GM19467 (cell line): ENCODE measurements at regions not wholly inside any gene's neighbourhood (a gene's known extent, or its start where the extent isn't known, plus 50 kb on each side); places are given as distances from the start of the nearest gene placed in this dataset.

Source experiments
- ATAC-seq: cut with Tn5 transposase; IDR thresholded peaks from one replicate; pipeline ENCODE4 v1.9.1; 2021; ENCODE audit warnings: mild to moderate bottlenecking, moderate library complexity; ENCODE audit not compliant: unreplicated experiment

DNA sequence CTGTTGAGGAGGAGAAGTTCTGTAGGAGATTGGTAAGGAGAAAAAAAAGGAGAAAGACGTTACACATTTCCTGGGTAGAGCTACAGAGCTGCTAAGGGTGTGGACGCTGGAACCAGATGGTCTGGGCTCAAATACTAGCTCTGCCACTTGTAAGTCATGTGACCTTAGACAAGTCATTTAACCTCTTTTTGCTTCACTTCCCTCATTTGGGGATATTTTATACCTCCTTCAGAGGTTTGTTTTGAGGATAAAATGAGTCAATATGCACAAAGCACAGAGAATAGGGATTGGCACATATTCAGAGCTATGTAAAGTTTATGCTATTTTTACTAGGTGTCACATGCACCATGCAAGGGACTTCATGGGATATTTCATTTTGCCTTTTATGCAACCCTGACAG lies 708.8 kb downstream of the DHX35 start:
- no peak for ATAC-seq

- ATAC-seq, result no peak
Measured at GRCh38 chr20:39669659-39670058, 707.5 kb downstream of the DHX35 start.

DNA sequence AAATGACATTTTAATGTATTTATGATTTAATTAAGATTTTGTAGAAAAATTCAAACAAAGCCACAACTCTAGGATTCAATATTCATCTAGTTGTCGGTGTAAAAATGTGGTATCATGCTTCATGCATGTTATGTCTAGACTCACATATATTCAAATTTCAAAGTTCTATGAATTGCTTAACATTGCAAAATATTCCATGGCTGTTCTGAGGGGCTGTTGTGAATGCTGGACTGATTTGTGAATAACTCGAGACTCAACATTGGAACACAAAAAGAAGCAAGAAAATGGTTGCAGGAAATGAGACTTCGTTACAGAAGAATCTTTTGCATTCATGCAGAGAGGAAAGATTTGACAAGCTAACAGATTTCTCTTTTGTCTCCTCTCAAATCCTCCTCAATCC lies 705.9 kb downstream of the DHX35 start:
- no peak for ATAC-seq

DNA sequence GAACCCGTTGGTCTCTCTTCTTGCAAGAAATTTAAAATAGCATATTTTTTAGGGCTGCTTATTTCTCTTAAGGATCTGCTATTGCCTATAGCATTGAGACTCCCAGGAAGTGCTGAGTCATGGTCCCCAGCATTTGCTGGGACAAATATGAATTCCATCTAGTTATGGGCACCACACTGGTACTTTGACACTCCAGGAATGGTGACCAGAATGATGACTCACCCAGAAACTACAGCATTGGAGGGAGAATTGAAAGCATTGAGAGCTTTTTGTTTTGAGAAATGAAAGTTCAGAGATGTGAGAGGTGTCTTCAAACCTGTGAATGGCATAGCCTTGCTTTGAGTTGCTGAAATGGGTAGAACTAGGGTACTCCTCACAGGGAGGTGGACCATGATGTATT lies 699.7 kb downstream of the DHX35 start:
- ATAC-seq, result no peak

DNA sequence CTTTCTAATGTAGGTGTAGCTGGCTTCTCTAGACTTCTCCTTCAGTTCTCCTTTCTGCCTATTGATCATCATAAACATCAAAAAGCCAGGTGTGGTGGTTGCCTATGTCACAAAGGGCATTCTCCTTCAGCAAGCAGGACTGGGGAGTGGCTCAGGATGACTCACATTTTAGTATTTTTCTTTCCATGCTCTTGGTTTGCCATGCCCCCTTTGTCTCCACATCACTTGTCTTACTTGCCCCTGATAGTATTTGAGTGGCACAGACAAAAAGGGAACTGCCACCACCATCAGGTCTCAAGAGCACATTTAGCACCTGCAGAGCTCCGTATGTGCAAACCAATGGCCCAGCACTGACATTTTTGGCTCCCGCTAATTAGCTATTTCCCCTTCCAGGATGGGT lies 698.8 kb downstream of the DHX35 start:
- no peak for ATAC-seq

GRCh38 chr20:39660226-39660625 lies 698.1 kb downstream of the DHX35 start:
- ATAC-seq, result no peak

DNA sequence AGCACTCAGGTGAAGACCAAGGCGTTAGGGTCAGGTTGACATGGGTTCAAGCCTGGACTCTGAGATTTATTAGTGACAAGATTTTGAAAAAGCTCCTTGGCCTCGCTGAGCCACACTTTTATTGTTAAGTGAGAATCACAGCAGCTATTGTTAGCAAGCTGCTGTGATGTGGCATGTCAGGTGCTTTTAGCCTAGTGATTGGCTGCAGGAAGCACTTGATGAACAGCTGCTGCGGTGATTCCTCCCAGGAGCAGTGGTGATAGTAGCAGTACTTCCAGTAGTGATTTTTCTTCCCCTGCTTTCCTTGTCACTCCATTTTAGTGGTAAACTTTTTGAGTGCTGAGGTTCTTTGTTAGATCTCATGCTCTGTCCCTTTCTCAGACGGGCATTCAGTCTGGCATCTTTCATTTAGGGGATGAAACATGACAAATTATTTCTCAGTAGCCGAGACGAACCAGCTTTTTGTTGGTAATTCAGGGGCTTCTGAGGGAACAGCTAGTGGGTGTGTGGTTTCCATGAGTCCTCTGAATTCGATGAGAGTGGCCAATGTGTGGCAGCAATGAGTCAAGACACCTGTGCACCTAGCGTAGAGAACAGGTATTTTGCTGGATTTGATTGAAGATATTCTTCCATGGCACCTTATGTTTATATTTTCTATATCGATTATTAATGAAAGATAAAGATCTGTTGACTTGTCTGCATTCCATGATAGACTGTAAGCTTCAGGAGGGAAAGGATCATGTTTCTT lies 696.7 kb downstream of the DHX35 start:
- ATAC-seq, result no peak

DNA sequence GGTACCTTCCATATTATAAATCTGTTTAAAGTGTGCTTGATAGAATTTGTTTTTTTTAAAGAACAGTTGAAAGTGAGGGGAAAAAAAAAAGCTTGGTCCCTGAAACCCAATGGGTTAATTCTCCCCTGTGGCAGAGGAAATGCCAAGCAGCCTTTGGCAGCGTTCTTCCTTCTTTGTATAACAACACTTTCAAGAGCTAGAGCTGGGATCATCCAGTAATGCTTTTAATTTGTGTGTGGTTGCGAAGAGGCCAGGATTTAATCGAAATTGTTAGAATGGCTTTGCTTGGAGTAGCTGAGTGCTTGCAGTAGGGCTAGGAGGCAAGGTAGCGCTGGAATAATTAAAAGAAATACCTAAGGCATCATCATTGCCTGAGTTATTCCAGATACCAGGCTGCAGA lies 692.0 kb downstream of the DHX35 start:
- ATAC-seq, result no peak

DNA sequence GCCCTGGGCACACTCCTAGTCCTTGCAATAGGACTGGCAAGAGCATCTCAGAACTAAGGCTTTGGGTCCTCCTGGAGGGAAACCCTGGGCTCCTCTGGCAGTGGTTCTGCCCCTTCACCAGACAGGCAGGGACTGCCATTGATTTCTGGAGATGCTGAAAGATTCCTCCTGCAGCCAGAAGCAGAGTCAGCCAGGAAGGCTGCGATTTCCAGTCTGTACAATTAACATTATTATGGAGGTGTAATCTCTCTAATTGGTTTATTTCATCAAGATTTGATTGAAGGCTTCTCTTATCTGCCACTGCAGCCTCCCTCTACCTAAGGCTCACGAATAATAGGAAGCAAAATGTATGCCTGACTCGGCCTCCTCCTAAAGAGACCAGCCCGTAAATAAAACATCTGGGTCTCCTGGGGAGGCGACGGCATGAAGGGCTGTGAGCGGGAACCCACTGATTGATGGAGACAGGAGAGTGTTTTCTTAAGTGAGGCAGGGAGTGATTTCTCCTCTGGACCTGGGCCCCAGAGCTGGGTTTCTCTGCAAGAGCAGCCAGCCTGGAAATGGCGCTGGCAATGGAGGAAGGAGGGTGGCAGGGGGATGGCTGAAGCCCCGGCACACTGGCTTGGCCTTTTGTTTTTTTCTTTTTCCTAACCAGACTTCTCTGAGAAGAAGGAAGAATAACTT lies 689.6 kb downstream of the DHX35 start:
- no peak for ATAC-seq

GRCh38 chr20:39646874-39647413 lies 684.8 kb downstream of the DHX35 start:
- ATAC-seq, result no peak

DNA sequence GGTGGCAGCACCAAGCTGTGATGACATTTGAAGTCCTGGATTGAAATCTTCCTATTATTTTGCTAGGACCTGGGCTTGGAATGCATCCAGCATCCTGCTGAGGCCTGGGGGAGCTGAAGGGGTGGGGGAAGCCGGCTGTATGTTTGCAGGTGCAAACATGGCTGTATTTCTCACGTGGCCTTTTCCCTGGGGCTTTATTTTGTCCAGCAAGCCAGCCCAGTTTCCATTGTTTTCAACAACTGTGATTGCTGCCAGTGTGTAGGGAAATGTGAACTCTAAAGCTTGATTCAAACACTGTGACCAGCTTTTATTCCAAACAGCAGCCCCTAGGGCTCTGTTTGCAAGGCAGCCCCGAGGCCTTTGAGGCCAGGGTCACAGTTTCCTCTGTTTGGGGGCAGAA lies 683.0 kb downstream of the DHX35 start:
- ATAC-seq, result no peak

DNA sequence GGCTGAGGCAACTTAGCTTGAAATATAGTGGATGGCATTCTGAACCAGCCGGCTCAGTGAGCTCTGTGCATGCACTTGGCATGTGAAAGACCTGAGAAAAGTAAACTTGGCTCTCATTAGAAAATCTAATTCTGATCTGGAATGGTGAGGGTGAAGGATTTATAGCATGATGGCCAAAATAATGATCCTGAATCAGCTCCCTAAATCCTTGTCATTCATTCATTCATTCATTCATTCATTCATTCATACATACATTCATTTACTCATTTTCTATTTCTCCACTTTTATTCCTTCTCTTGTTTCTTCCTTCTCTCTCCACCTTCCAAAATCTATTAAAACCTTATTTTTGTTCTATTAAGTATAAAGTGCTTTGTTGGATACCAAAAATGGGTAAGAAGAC lies 681.1 kb downstream of the DHX35 start:
- no peak for ATAC-seq

GRCh38 chr20:39641423-39641822 lies 679.3 kb downstream of the DHX35 start:
- no peak for ATAC-seq

DNA sequence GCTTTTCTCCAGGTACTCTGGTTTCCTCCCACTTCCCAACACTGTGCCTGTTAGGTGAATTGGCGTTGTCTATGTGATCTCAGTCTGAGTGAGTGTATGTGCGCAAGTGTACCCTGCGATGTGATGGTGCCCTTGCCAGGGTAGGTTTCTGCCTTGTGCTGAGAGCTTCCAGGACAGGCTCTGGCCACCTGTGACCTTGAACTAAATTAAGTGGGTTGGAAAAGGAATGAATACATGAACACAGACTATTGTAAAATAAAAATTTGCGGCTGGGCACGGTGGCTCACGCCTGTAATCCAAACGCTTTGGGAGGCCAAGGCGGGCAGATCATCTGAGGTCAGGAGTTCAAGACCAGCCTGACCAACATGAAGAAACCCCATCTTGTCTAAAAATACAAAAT lies 678.0 kb downstream of the DHX35 start:
- no peak for ATAC-seq

DNA sequence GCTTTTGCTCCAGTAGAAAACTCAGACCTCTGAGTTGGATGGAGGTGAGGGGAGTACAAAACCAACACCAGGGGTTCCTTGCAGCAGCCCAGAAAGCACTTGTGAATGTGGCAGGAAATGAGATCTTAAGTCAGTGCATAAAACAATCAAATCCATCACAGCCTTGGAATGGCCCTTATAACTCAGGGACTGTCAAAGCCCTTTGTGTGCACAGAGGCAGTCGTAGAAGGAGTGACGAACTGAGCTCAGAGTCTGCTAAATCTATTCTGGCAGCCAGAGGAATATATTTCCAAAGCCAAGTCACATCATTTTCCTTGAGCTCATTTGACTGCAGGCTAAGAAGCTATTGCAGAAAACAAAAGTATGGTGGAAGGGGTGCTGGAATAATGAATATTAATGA lies 676.6 kb downstream of the DHX35 start:
- ATAC-seq, result no peak

DNA sequence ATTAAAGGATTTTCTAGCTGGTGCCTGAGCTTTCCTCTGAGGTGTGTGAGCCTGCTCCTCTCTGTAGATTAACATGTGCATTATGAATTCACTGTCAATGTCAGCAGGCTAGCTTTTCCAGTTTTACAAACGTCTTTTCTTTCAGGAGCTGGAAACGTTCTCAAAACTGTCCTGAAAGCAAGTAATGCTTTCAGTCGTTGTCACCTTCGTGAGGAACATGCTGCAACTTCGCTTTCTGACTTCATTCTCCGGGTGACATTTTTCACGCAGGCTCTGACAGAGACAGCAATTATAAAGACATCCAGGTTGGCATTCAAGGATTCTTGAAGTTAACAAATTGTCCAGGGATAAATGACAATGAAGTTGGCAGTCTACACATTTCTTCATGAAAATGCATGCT lies 671.5 kb downstream of the DHX35 start:
- ATAC-seq, result no peak

- no peak for ATAC-seq
Measured at GRCh38 chr20:39632757-39633156, 670.6 kb downstream of the DHX35 start.

- no peak for ATAC-seq
Measured at GRCh38 chr20:39632176-39632575, 670.0 kb downstream of the DHX35 start.

GRCh38 chr20:39631557-39631956 lies 669.4 kb downstream of the DHX35 start:
- no peak for ATAC-seq

GRCh38 chr20:39630215-39630908 lies 668.2 kb downstream of the DHX35 start:
- no peak for ATAC-seq

GRCh38 chr20:39627765-39628164 lies 665.6 kb downstream of the DHX35 start:
- ATAC-seq, result no peak

GRCh38 chr20:39624316-39624715 lies 662.2 kb downstream of the DHX35 start:
- ATAC-seq, result no peak
